GM18498 (cell line): ENCODE measurements at regions not wholly inside any gene's neighbourhood (a gene's known extent, or its start where the extent isn't known, plus 50 kb on each side); places are given as distances from the start of the nearest gene placed in this dataset.

ENCODE experiments used
- ATAC-seq: cut with Tn5 transposase; IDR thresholded peaks from one replicate; pipeline ENCODE4 v1.9.1; 2021; ENCODE audit warnings: mild to moderate bottlenecking, moderate library complexity; ENCODE audit not compliant: unreplicated experiment

GRCh38 chr3:117282566-117282965 is 573.0 kb downstream of the TUSC7 start:
- no peak for ATAC-seq

- no peak for ATAC-seq
Observed at GRCh38 chr3:117285737-117286136, 576.2 kb downstream of the TUSC7 start.

GRCh38 chr3:117286488-117286887 is 576.9 kb downstream of the TUSC7 start:
- no peak for ATAC-seq

GRCh38 chr3:117287602-117288001 is 578.0 kb downstream of the TUSC7 start:
- no peak for ATAC-seq

- ATAC-seq, result no peak
Observed at GRCh38 chr3:117291476-117291875, 581.9 kb downstream of the TUSC7 start.

GRCh38 chr3:117297065-117297464 is 587.5 kb downstream of the TUSC7 start:
- ATAC-seq, result no peak

GRCh38 chr3:117297541-117297940 is 588.0 kb downstream of the TUSC7 start:
- no peak for ATAC-seq

- ATAC-seq, result no peak
Observed at GRCh38 chr3:117298273-117298672, 588.7 kb downstream of the TUSC7 start.

GRCh38 chr3:117302428-117302827 is 592.8 kb downstream of the TUSC7 start:
- no peak for ATAC-seq

GRCh38 chr3:117303443-117303842 is 593.9 kb downstream of the TUSC7 start:
- ATAC-seq, result no peak

GRCh38 chr3:117304681-117305080 is 595.1 kb downstream of the TUSC7 start:
- no peak for ATAC-seq

- ATAC-seq, result no peak
Observed at GRCh38 chr3:117305681-117306080, 596.1 kb downstream of the TUSC7 start.

GRCh38 chr3:117306299-117306698 is 596.7 kb downstream of the TUSC7 start:
- peak; percentile 66 for ATAC-seq

GRCh38 chr3:117308353-117308752 is 598.8 kb downstream of the TUSC7 start:
- ATAC-seq, result no peak

- ATAC-seq, result no peak
Observed at GRCh38 chr3:117308756-117309155, 599.2 kb downstream of the TUSC7 start.

GRCh38 chr3:117310536-117310935 is 601.0 kb downstream of the TUSC7 start:
- ATAC-seq, result no peak

- no peak for ATAC-seq
Observed at GRCh38 chr3:117314441-117315150, 605.0 kb downstream of the TUSC7 start.

- ATAC-seq, result no peak
Observed at GRCh38 chr3:117322866-117323265, 613.3 kb downstream of the TUSC7 start.

- no peak for ATAC-seq
Observed at GRCh38 chr3:117346901-117347300, 637.3 kb downstream of the TUSC7 start.

- no peak for ATAC-seq
Observed at GRCh38 chr3:117348884-117349283, 639.3 kb downstream of the TUSC7 start.

- ATAC-seq, result no peak
Observed at GRCh38 chr3:117349566-117349965, 640.0 kb downstream of the TUSC7 start.

- no peak for ATAC-seq
Observed at GRCh38 chr3:117350371-117350770, 640.8 kb downstream of the TUSC7 start.

GRCh38 chr3:117355566-117355965 is 646.0 kb downstream of the TUSC7 start:
- peak; percentile 63 for ATAC-seq
